Fibroblast of gingiva (primary cell): ENCODE measurements at regions not wholly inside any gene's neighbourhood (a gene's known extent, or its start where the extent isn't known, plus 50 kb on each side); places are given as distances from the start of the nearest gene placed in this dataset.
"Not testable (repeated sequence)": the region's sequence is repeated elsewhere in the genome, so short reads cannot be mapped to it uniquely, and the experiment has no call there.

Experiments
- DNase-seq: peaks from one replicate; pipeline ENCODE4 v3.0.0-alpha.2; 2011; ENCODE audit warnings: low read depth

- DNase-seq = no peak
Measured at GRCh38 chr11:98710986-98711385, 309.8 kb upstream of the CNTN5 start.

- DNase-seq = no peak
Measured at GRCh38 chr11:98720951-98721350, 299.8 kb upstream of the CNTN5 start.

GRCh38 chr11:98725471-98725870 lies 295.3 kb upstream of the CNTN5 start:
- no peak for DNase-seq

- no peak for DNase-seq
Measured at GRCh38 chr11:98728421-98728820, 292.3 kb upstream of the CNTN5 start.

GRCh38 chr11:98729118-98729517 lies 291.6 kb upstream of the CNTN5 start:
- DNase-seq = no peak

GRCh38 chr11:98732947-98733346 lies 287.8 kb upstream of the CNTN5 start:
- DNase-seq = no peak

GRCh38 chr11:98733378-98733777 lies 287.4 kb upstream of the CNTN5 start:
- DNase-seq = not testable (repeated sequence)

GRCh38 chr11:98734686-98735085 lies 286.1 kb upstream of the CNTN5 start:
- no peak for DNase-seq

- no peak for DNase-seq
Measured at GRCh38 chr11:98736833-98737232, 283.9 kb upstream of the CNTN5 start.

- no peak for DNase-seq
Measured at GRCh38 chr11:98740321-98740720, 280.4 kb upstream of the CNTN5 start.

- not testable (repeated sequence) for DNase-seq
Measured at GRCh38 chr11:98763446-98763845, 257.3 kb upstream of the CNTN5 start.

GRCh38 chr11:98766903-98767302 lies 253.8 kb upstream of the CNTN5 start:
- DNase-seq = no peak

GRCh38 chr11:98770046-98770445 lies 250.7 kb upstream of the CNTN5 start:
- not testable (repeated sequence) for DNase-seq

- no peak for DNase-seq
Measured at GRCh38 chr11:98771791-98772190, 249.0 kb upstream of the CNTN5 start.

GRCh38 chr11:98772893-98773292 lies 247.9 kb upstream of the CNTN5 start:
- DNase-seq = no peak

- DNase-seq = no peak
Measured at GRCh38 chr11:98793276-98793675, 227.5 kb upstream of the CNTN5 start.

- DNase-seq = no peak
Measured at GRCh38 chr11:98798333-98798732, 222.4 kb upstream of the CNTN5 start.

- DNase-seq = no peak
Measured at GRCh38 chr11:98800696-98801095, 220.1 kb upstream of the CNTN5 start.

GRCh38 chr11:98828986-98829708 lies 191.6 kb upstream of the CNTN5 start:
- DNase-seq = no peak

- DNase-seq = no peak
Measured at GRCh38 chr11:98829971-98830370, 190.8 kb upstream of the CNTN5 start.

GRCh38 chr11:98834776-98835175 lies 186.0 kb upstream of the CNTN5 start:
- DNase-seq = no peak

GRCh38 chr11:98835335-98835734 lies 185.4 kb upstream of the CNTN5 start:
- DNase-seq = no peak

GRCh38 chr11:98836156-98836555 lies 184.6 kb upstream of the CNTN5 start:
- no peak for DNase-seq

GRCh38 chr11:98842187-98842586 lies 178.6 kb upstream of the CNTN5 start:
- no peak for DNase-seq
